Activated CD4-positive, alpha-beta T cell treated with anti-CD3 and anti-CD28 coated beads, Interleukin-2, Interleukin-6, amounts not matched to agents 100 ng/mL and 50 ng/mL, durations not matched to agents 16 hours and 8 hours (primary cell): ENCODE measurements at regions not wholly inside any gene's neighbourhood (a gene's known extent, or its start where the extent isn't known, plus 50 kb on each side); places are given as distances from the start of the nearest gene placed in this dataset.

ENCODE experiments used
- DNase-seq: peaks from one replicate; pipeline ENCODE4 v3.0.0-alpha.2; 2020

DNA sequence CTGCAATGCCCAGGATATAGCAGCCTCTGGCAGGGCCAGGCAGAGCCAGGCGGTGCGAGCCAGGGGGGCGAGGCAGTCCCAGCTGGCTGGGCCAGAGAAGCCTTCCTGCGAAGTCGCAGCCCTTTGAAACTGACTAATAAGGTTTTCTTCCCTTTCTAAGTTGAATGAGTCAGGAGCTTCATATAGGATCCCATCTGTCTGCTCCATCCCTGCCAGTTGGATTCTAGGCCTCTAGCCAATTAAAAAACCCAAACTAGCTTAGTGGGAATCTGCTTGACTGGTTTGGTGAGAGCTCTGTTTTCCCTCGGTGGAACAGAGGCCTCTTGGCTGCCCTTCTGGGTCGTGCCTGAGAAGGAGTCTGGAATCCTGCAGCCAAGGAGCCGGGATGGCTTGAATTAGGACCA is 70.1 kb upstream of the RAPGEF1 start:
- no peak for DNase-seq

- DNase-seq = no peak
These were observed 68.4 kb upstream of the RAPGEF1 start for GRCh38 chr9:131808291-131808690.

- no peak for DNase-seq
These were observed 67.5 kb upstream of the RAPGEF1 start for GRCh38 chr9:131807144-131807983.

DNA sequence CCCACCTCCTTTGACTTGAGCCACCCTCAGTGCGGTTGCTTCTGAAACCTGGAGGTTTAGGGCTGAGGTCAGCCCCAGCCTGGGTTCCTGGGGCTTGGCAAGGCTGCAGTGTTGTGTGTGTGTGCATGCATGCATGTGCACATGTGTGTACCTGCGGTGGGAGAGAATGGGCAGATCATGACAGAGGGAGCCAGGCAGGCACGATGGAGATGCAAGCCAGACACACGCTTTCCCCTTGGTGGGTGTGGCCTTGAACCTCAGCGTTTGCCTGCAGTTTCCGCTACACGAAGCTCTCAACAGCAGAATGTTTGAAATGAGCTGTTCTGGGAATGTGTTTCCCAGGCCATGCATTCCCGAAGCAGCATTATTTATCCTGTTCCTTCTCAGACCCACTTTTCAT is 65.9 kb upstream of the RAPGEF1 start:
- no peak for DNase-seq

GRCh38 chr9:131804826-131805225 is 65.0 kb upstream of the RAPGEF1 start:
- no peak for DNase-seq

- DNase-seq = no peak
These were observed 64.0 kb upstream of the RAPGEF1 start for GRCh38 chr9:131803758-131804411.

GRCh38 chr9:131801810-131802209 is 61.9 kb upstream of the RAPGEF1 start:
- no peak for DNase-seq

DNA sequence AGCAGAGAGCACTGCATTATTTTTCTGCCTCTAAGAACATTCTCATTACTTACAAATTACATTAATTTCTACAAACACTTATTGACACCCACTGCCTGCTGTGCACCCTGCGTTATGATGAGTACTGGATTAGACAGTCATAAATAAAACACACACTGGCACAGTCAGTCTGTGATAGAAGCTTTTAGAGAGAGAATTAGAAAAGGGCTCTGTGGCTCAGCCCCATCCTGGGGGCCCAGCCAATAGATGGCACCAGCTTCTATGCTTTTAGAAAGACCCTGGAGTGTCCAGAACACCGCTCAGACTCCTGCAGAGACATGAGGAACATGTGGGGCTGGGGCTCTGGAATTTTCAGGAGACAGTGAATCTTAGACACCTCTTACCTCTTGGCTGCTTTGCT is 61.0 kb upstream of the RAPGEF1 start:
- no peak for DNase-seq

GRCh38 chr9:131800366-131800765 is 60.5 kb upstream of the RAPGEF1 start:
- no peak for DNase-seq

- DNase-seq = peak; percentile 46
These were observed 59.4 kb upstream of the RAPGEF1 start for GRCh38 chr9:131799177-131799823.

DNA sequence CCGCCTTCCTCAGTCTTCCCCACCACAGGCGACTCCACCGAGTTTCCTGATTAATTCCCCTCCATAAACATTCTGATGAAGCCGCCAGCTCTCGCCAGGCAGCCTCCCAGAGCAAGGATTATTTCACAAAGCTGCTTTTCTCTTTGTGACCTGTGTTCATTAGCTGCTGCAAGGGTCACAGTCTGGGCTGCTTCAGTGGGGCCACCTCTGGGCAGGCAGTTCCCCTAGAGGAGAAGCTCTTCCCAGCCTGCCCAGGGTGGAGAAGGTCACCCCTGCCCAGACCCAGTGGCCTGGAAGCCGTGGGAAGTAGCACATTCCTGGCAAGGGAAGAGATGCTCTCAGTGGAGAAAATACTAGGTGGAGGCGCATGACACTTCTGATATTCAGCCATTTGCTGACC is 58.4 kb upstream of the RAPGEF1 start:
- no peak for DNase-seq

GRCh38 chr9:131794393-131794792 is 54.5 kb upstream of the RAPGEF1 start:
- DNase-seq = no peak

- DNase-seq = no peak
These were observed 51.8 kb upstream of the RAPGEF1 start for GRCh38 chr9:131791542-131792254.
